Prostate gland (tissue), 1 donor: ENCODE measurements at regions not wholly inside any gene's neighbourhood (a gene's known extent, or its start where the extent isn't known, plus 50 kb on each side); places are given as distances from the start of the nearest gene placed in this dataset.

Experiments
- POLR2A ChIP-seq: fragments of 450-650 bp; IDR thresholded peaks from one replicate; pipeline ENCODE4 v1.6.1; 2016; ENCODE audit warnings: antibody characterized with exemption, mild to moderate bottlenecking
- POLR2AphosphoS5 ChIP-seq: sonication (generic); formaldehyde crosslinking; IDR thresholded peaks from one replicate; pipeline ENCODE4 v1.6.1; 2017; ENCODE audit warnings: antibody characterized with exemption

GRCh38 chr6:1116149-1116548, 195.7 kb upstream of the FOXQ1 start:
- TF ChIP-seq POLR2AphosphoS5 = no peak
- TF ChIP-seq POLR2A = no peak
